Ovary (tissue), 3 donors: ENCODE measurements at regions not wholly inside any gene's neighbourhood (a gene's known extent, or its start where the extent isn't known, plus 50 kb on each side); places are given as distances from the start of the nearest gene placed in this dataset.

ENCODE experiments used
- EP300 ChIP-seq: sonication (generic); formaldehyde crosslinking; IDR thresholded peaks from one replicate; pipeline ENCODE4 v1.6.1; 2017; ENCODE audit warnings: antibody characterized with exemption
- TF ChIP-seq, protein P1 (sequence below), 3 donors: fragments of 450-650 bp in 2 of 3; fragments of 200-600 bp in 1 of 3; IDR thresholded peaks; one replicate each; pipeline versions ENCODE4 v1.5.1 to v1.8.0; 2016 to 2022; ENCODE audit warnings: antibody characterized with exemption in 3 of 3, mild to moderate bottlenecking in 1 of 3
- donor health status: DM: no; HTN: no; CAD: no.

DNA sequence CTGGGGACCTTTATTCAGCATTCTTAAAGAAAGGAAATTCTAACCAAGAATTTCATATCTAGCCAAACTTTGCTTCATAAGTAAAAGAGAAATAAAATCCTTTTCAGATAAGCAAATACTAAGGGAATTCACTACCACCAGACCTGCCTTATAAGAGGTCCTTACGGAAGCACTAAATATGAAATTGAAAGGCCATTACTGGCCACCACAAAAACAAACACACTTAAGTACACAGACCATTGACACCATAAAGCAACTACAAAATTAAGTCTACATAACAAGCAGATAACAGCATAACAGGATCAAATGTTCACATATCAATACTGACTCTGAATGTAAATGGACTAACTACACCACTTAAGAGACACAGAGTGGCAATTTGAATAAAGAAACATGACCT is 361.4 kb upstream of the POU5F2 start:
- TF ChIP-seq, protein P1, sequence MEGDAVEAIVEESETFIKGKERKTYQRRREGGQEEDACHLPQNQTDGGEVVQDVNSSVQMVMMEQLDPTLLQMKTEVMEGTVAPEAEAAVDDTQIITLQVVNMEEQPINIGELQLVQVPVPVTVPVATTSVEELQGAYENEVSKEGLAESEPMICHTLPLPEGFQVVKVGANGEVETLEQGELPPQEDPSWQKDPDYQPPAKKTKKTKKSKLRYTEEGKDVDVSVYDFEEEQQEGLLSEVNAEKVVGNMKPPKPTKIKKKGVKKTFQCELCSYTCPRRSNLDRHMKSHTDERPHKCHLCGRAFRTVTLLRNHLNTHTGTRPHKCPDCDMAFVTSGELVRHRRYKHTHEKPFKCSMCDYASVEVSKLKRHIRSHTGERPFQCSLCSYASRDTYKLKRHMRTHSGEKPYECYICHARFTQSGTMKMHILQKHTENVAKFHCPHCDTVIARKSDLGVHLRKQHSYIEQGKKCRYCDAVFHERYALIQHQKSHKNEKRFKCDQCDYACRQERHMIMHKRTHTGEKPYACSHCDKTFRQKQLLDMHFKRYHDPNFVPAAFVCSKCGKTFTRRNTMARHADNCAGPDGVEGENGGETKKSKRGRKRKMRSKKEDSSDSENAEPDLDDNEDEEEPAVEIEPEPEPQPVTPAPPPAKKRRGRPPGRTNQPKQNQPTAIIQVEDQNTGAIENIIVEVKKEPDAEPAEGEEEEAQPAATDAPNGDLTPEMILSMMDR (IDR thresholded peaks at IDR 0.05), result no peak
- no peak for TF ChIP-seq EP300
